K562 (cell line): ENCODE measurements at regions not wholly inside any gene's neighbourhood (a gene's known extent, or its start where the extent isn't known, plus 50 kb on each side); places are given as distances from the start of the nearest gene placed in this dataset.

Source experiments
- DMBX1 ChIP-seq: fragments of 250-450 bp; sonication (Bioruptor Pico); IDR thresholded peaks from 2 replicates; pipeline ENCODE4 v1.8.0; 2022; ENCODE audit warnings: inconsistent platforms, mild to moderate bottlenecking, moderate library complexity, borderline replicate concordance
- HCFC1 ChIP-seq: IDR thresholded peaks from 2 replicates; pipeline ENCODE4 v1.6.1; 2012; ENCODE audit warnings: low read depth, low read length, improper control_type of control experiment
- MBD1 ChIP-seq: fragments of 250-450 bp; sonication (Bioruptor Pico); IDR thresholded peaks from 2 replicates; pipeline ENCODE4 v1.8.0; 2022; ENCODE audit warnings: inconsistent platforms
- MYC ChIP-seq, 2 experiments: fragments of 250-450 bp in 1 of 2; sonication (Bioruptor Pico) in 1 of 2; IDR thresholded peaks; 2 replicates each; pipeline versions ENCODE4 v1.5.1 to v1.6.1; 2012 to 2021; ENCODE audit warnings: low read depth in 2 of 2, borderline replicate concordance in 1 of 2, improper control_type of control experiment in 1 of 2, low read length in 1 of 2, mild to moderate bottlenecking in 1 of 2, moderate library complexity in 1 of 2
- TF ChIP-seq, protein P1 (sequence below): sonication (generic); formaldehyde crosslinking; IDR thresholded peaks from 2 replicates; pipeline ENCODE4 v1.8.0; 2022; ENCODE audit warnings: missing genetic modification reagents, mild to moderate bottlenecking, borderline replicate concordance

DNA sequence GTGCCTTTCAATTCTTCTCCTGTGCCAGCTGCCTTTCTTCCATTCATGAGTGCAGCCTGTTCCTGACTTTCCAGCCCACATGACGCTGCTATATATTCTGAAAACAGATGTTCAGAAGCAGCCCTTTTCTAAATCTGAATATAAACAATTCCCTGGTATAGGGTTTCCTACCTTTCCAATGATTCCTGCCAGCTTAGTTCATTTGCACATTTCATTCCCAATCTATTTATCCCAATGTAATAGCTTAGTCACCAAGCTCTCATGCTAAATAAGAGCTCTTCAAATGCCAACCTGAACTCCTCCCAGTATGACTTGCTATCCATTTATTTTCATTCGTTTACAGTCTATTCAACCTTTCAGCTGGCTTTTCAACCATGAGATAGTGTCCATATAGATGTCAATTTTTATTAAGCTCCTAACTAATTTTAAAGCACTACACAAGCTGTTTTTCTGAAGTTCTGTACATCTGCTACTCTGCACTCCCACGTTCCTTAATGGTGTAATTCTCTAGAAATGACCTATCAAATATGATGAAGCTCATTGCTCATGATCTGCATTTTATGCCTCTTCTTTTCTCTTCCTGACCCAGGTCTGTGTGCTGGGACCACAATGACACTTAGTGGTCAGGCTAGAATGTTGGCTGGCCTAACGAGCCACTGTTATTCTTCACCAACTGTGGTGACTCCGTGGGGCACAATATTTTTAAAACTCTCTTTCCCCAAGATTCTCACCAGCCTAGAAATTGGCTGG lies 605.0 kb upstream of the TBL1XR1 start (continued):
- TF ChIP-seq, protein P1, sequence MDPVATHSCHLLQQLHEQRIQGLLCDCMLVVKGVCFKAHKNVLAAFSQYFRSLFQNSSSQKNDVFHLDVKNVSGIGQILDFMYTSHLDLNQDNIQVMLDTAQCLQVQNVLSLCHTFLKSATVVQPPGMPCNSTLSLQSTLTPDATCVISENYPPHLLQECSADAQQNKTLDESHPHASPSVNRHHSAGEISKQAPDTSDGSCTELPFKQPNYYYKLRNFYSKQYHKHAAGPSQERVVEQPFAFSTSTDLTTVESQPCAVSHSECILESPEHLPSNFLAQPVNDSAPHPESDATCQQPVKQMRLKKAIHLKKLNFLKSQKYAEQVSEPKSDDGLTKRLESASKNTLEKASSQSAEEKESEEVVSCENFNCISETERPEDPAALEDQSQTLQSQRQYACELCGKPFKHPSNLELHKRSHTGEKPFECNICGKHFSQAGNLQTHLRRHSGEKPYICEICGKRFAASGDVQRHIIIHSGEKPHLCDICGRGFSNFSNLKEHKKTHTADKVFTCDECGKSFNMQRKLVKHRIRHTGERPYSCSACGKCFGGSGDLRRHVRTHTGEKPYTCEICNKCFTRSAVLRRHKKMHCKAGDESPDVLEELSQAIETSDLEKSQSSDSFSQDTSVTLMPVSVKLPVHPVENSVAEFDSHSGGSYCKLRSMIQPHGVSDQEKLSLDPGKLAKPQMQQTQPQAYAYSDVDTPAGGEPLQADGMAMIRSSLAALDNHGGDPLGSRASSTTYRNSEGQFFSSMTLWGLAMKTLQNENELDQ (CRISPR knock-in tag): no peak
- no peak for TF ChIP-seq MYC (IDR thresholded peaks at IDR 0.05; ENCODE audit: low read depth, low read length)
- no peak for TF ChIP-seq MYC (CRISPR knock-in tag; IDR thresholded peaks at IDR 0.05; ENCODE audit: borderline replicate concordance, low read depth)
- TF ChIP-seq HCFC1: no peak
- no peak for TF ChIP-seq MBD1
- no peak for TF ChIP-seq DMBX1 (CRISPR knock-in tag)
